ENCODE measurements at regions not wholly inside any gene's neighbourhood (a gene's known extent, or its start where the extent isn't known, plus 50 kb on each side); places are given as distances from the start of the nearest gene placed in this dataset.

- Histone ChIP-seq H4K20me1 (ENCODE audit: insufficient read depth) (no peaks in the 10 kb centered on the region), H3K36me3 (replicated peaks in 1 of 2; ENCODE audit: control insufficient read depth in 1 of 2, insufficient read depth in 2 of 2, low read length in 1 of 2) (no peaks in the 10 kb centered on the region), H3K9ac (no peak overlapping the region), H3K9me2 (no peaks in the 10 kb centered on the region), H3K9me3 (no peaks in the 10 kb centered on the region), H3K79me2 (ENCODE audit: insufficient read depth) (no peaks in the 10 kb centered on the region), H3F3A (replicated peaks; ENCODE audit: insufficient read depth) (no peaks in the 10 kb centered on the region), H3K27me3 (ENCODE audit: insufficient read depth) (no peaks in the 10 kb centered on the region), H3K4me1 (ENCODE audit: control insufficient read depth in 1 of 2, insufficient read depth in 2 of 2, low read depth in 1 of 2, low read length in 1 of 2) (peaks cover 0 to 10% of the 10 kb centered on the region in 2 experiments; a peak in 2 of 4 replicates), H3K4me2 (no peak overlapping the region), H2AFZ (ENCODE audit: low read depth) (no peak overlapping the region), H3K4me3 (ENCODE audit: low read depth in 2 of 2, low read length in 1 of 2) (no peak overlapping the region), H3K27ac (ENCODE audit: low read depth in 2 of 2, low read length in 1 of 2) (peak overlapping the region in 1 of 2 experiments; percentile 87; a peak in 2 of 4 replicates)
- DNase-seq = peak; percentile 48
- WGBS (ENCODE audit: low lambda C conversion rate) = 40% methylated on average over 3 of the region's 3 CpGs
- ChIA-PET CTCF (interaction anchor here (1.0 to 2.5 kb wide), 3 partner anchors 14 to 49 kb away, joined by 3 to 8 read pairs (median 4); no protein-coding TSS in a partner anchor), POLR2A (no interaction called here)
- TF ChIP-seq SMC3 (IDR thresholded peaks at IDR 0.05; ENCODE audit: low read depth, low read length) (no peak), JUND (IDR thresholded peaks at IDR 0.05) (no peak), GATA2 (CRISPR knock-in tag; IDR thresholded peaks at IDR 0.05) (0 out of 2 replicates have a peak, but pooled peaks have one; percentile 7), EZH2phosphoT487 (IDR thresholded peaks at IDR 0.05; ENCODE audit: borderline replicate concordance, low read depth) (no peak), PBX3 (IDR thresholded peaks at IDR 0.05) (no peak), YY1 (IDR thresholded peaks at IDR 0.05; ENCODE audit: low read depth) (no peak), MEF2A (IDR thresholded peaks at IDR 0.05; ENCODE audit: borderline replicate concordance, low read depth) (no peak), CTCF (IDR thresholded peaks at IDR 0.05) (no peak), RAD21 (IDR thresholded peaks at IDR 0.05; ENCODE audit: low read length) (no peak), NRF1 (IDR thresholded peaks at IDR 0.05; ENCODE audit: low read depth, low read length) (no peak), TCF12 (IDR thresholded peaks at IDR 0.05) (0 out of 2 replicates have a peak, but pooled peaks have one; percentile 35), GABPA (IDR thresholded peaks at IDR 0.05; ENCODE audit: low read depth) (no peak), IRF3 (IDR thresholded peaks at IDR 0.05; ENCODE audit: low read depth, low read length) (no peak), RFX5 (IDR thresholded peaks at IDR 0.05; ENCODE audit: low read length) (no peak), TAF1 (IDR thresholded peaks at IDR 0.05; ENCODE audit: borderline replicate concordance, low read depth, low read length) (no peak), ZBTB33 (IDR thresholded peaks at IDR 0.05; ENCODE audit: borderline replicate concordance, low read depth) (no peak), SIN3A (IDR thresholded peaks at IDR 0.05; ENCODE audit: borderline replicate concordance, low read depth, low read length) (no peak), FOXJ3 (CRISPR knock-in tag; IDR thresholded peaks at IDR 0.05) (no peak), USF2 (IDR thresholded peaks at IDR 0.05; ENCODE audit: borderline replicate concordance, low read depth, low read length) (no peak), POLR2AphosphoS5 (IDR thresholded peaks at IDR 0.05; ENCODE audit: low read depth, low read length) (peak; percentile 45; the same call in 1 of the 2 replicates), REST (IDR thresholded peaks at IDR 0.05; ENCODE audit: low read depth, low read length) (no peak), USF1 (IDR thresholded peaks at IDR 0.05; ENCODE audit: borderline replicate concordance, low read depth) (no peak)
Measured at GRCh38 chr9:15086778-15087324, 176.6 kb upstream of the FREM1 start.

All from SK-N-SH (cell line).